ENCODE measurements at regions not wholly inside any gene's neighbourhood (a gene's known extent, or its start where the extent isn't known, plus 50 kb on each side); places are given as distances from the start of the nearest gene placed in this dataset.

- Histone ChIP-seq H2AFZ (ENCODE audit: low read length) (no peak overlapping the region), H3K79me2 (ENCODE audit: insufficient read depth, low read length) (no peaks in the 10 kb centered on the region), H3K9ac (ENCODE audit: low read depth, low read length, poor library complexity, severe bottlenecking) (no peak overlapping the region), H3F3A (ENCODE audit: low read depth) (no peaks in the 10 kb centered on the region), H3K27me3 (ENCODE audit: insufficient read depth, low read length, poor library complexity, severe bottlenecking) (no peaks in the 10 kb centered on the region), H3K9me3 (ENCODE audit: insufficient read depth, low read depth, low read length) (no peaks in the 10 kb centered on the region), H3K36me3 (ENCODE audit: insufficient read depth, low read length) (no peaks in the 10 kb centered on the region), H3K4me2 (ENCODE audit: low read depth, low read length, poor library complexity, severe bottlenecking) (no peak overlapping the region), H4K20me1 (ENCODE audit: insufficient read depth, low read length, poor library complexity, severe bottlenecking) (no peaks in the 10 kb centered on the region), H3K9me2 (replicated peaks; ENCODE audit: low read depth, low read length) (no peaks in the 10 kb centered on the region), H3K4me3 (ENCODE audit: low read length, poor library complexity, severe bottlenecking) (no peak overlapping the region), H3K4me1 (ENCODE audit: insufficient read depth, low read length, poor library complexity, severe bottlenecking) (no peaks in the 10 kb centered on the region)
- TF ChIP-seq EZH2phosphoT487 (IDR thresholded peaks at IDR 0.05; ENCODE audit: borderline replicate concordance) (no peak), CTCF (conservative IDR thresholded peaks at IDR 0.05; ENCODE audit: low read length) (no peak)
These were observed 156.8 kb downstream of the FZD1 start for GRCh38 chr7:91421018-91421417.

GRCh38 chr7:91424371-91424770 lies 160.1 kb downstream of the FZD1 start:
- Histone ChIP-seq H3K4me1 (ENCODE audit: insufficient read depth, low read length, poor library complexity, severe bottlenecking) (no peaks in the 10 kb centered on the region), H3K79me2 (ENCODE audit: insufficient read depth, low read length) (no peaks in the 10 kb centered on the region), H3K27me3 (ENCODE audit: insufficient read depth, low read length, poor library complexity, severe bottlenecking) (no peaks in the 10 kb centered on the region), H2AFZ (ENCODE audit: low read length) (no peak overlapping the region), H4K20me1 (ENCODE audit: insufficient read depth, low read length, poor library complexity, severe bottlenecking) (no peaks in the 10 kb centered on the region), H3K36me3 (ENCODE audit: insufficient read depth, low read length) (no peaks in the 10 kb centered on the region), H3K4me3 (ENCODE audit: low read length, poor library complexity, severe bottlenecking) (no peak overlapping the region), H3K9me3 (ENCODE audit: insufficient read depth, low read depth, low read length) (no peaks in the 10 kb centered on the region), H3K9ac (ENCODE audit: low read depth, low read length, poor library complexity, severe bottlenecking) (no peak overlapping the region), H3F3A (ENCODE audit: low read depth) (no peaks in the 10 kb centered on the region), H3K9me2 (replicated peaks; ENCODE audit: low read depth, low read length) (no peaks in the 10 kb centered on the region), H3K4me2 (ENCODE audit: low read depth, low read length, poor library complexity, severe bottlenecking) (no peak overlapping the region)
- no peak for TF ChIP-seq EZH2phosphoT487 (IDR thresholded peaks at IDR 0.05; ENCODE audit: borderline replicate concordance)
- no peak for TF ChIP-seq CTCF (conservative IDR thresholded peaks at IDR 0.05; ENCODE audit: low read length)

- no peak for TF ChIP-seq CTCF (conservative IDR thresholded peaks at IDR 0.05; ENCODE audit: low read length)
- TF ChIP-seq EZH2phosphoT487 (IDR thresholded peaks at IDR 0.05; ENCODE audit: borderline replicate concordance): no peak
- H3K9ac ChIP-seq (ENCODE audit: low read depth, low read length, poor library complexity, severe bottlenecking): no peak overlapping the region
- no peak overlapping the region for H3K4me3 ChIP-seq (ENCODE audit: low read length, poor library complexity, severe bottlenecking)
- H3K9me3 ChIP-seq (ENCODE audit: insufficient read depth, low read depth, low read length): no peaks in the 10 kb centered on the region
- H4K20me1 ChIP-seq (ENCODE audit: insufficient read depth, low read length, poor library complexity, severe bottlenecking): no peaks in the 10 kb centered on the region
- no peaks in the 10 kb centered on the region for H3K4me1 ChIP-seq (ENCODE audit: insufficient read depth, low read length, poor library complexity, severe bottlenecking)
- H3K9me2 ChIP-seq (replicated peaks; ENCODE audit: low read depth, low read length): no peaks in the 10 kb centered on the region
- H3K79me2 ChIP-seq (ENCODE audit: insufficient read depth, low read length): no peaks in the 10 kb centered on the region
- no peak overlapping the region for H3K4me2 ChIP-seq (ENCODE audit: low read depth, low read length, poor library complexity, severe bottlenecking)
- H3F3A ChIP-seq (ENCODE audit: low read depth): no peaks in the 10 kb centered on the region
- H3K36me3 ChIP-seq (ENCODE audit: insufficient read depth, low read length): no peaks in the 10 kb centered on the region
- no peaks in the 10 kb centered on the region for H3K27me3 ChIP-seq (ENCODE audit: insufficient read depth, low read length, poor library complexity, severe bottlenecking)
- no peak overlapping the region for H2AFZ ChIP-seq (ENCODE audit: low read length)
These were observed 160.9 kb downstream of the FZD1 start for GRCh38 chr7:91425149-91425548.
